IMR-90 (cell line): ENCODE measurements at regions not wholly inside any gene's neighbourhood (a gene's known extent, or its start where the extent isn't known, plus 50 kb on each side); places are given as distances from the start of the nearest gene placed in this dataset.

Experiments
- CTCF ChIP-seq: conservative IDR thresholded peaks from 2 replicates; pipeline ENCODE4 v1.5.1; 2012; ENCODE audit warnings: mild to moderate bottlenecking, low read depth, low read length, improper control_type of control experiment
- FOS ChIP-seq: fragments of 150-350 bp; IDR thresholded peaks from 2 replicates; pipeline ENCODE4 v1.6.1; 2016; ENCODE audit warnings: low read depth, low read length
- POLR2A ChIP-seq: IDR thresholded peaks from 2 replicates; pipeline ENCODE4 v1.6.1; 2012; ENCODE audit warnings: mild to moderate bottlenecking, low read depth, low read length
- RAD21 ChIP-seq: IDR thresholded peaks from 2 replicates; pipeline ENCODE4 v1.6.1; 2012; ENCODE audit warnings: low read length, improper control_type of control experiment

- TF ChIP-seq RAD21 (no peak), FOS (no peak), CTCF (no peak), POLR2A (no peak)
These were observed 234.0 kb upstream of the CAND1 start for GRCh38 chr12:67035121-67035520.
